ENCODE measurements at regions not wholly inside any gene's neighbourhood (a gene's known extent, or its start where the extent isn't known, plus 50 kb on each side); places are given as distances from the start of the nearest gene placed in this dataset.
"Not testable (repeated sequence)": the region's sequence is repeated elsewhere in the genome, so short reads cannot be mapped to it uniquely, and the experiment has no call there.

DNA sequence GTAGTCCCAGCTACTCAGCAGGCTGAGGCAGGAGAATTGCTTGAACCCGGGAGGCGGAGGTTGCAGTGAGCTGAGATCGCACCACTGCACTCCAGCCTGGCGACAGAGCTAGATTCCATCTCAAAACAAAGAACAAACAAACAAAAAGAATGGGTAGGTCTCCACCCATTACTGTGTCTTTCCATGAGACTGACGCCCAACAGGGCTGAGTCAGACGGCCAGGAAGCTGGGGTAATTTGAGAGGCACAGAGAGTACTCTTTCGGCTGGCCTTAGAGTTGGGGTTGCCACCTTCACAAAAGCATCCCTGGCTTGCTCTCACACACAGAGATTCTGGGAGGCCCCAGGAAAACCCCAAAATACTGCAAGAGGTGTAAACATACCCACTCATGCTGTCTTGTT lies 72.0 kb upstream of the DHRSX start:
- DNase-seq (ENCODE audit: low read depth) = no peak

DNA sequence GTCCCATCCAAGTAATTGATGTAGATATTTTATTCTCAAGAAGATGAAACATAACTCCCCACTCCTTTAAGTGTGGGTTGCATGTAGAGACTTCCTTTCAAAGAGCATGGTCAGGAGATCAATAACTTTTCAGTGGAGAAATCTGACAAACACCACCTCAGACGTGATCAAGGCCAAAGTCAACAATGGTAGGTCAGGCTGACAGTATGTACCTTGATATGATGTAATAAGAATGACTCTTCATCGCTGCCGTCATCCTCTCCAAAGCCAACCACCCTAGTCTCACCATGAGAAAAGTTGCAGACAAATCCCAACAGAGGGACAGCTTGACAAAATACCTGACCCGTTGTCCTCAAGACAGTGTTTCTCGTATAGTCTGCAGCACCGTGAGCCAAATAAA lies 67.3 kb upstream of the DHRSX start:
- no peak for DNase-seq (ENCODE audit: low read depth)

DNA sequence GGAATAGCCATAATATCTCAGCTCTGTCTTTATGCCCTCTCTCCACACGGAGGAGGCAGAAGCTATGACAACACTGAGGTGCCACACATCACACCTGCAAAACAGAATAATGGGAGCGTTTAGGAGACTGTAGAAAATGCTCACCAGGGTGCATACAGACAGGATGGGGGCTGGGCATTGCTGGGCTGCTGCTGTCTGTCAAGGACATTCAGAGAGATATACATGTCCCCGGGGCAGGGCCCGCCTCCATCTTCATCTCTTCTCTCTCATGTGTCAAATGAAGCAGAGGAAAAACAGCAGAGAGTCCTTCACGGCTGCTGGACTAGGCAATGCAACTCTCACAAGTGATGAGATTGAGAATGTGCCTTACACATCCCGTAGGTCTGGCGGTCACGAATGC lies 65.3 kb upstream of the DHRSX start:
- DNase-seq (ENCODE audit: low read depth) = no peak

DNA sequence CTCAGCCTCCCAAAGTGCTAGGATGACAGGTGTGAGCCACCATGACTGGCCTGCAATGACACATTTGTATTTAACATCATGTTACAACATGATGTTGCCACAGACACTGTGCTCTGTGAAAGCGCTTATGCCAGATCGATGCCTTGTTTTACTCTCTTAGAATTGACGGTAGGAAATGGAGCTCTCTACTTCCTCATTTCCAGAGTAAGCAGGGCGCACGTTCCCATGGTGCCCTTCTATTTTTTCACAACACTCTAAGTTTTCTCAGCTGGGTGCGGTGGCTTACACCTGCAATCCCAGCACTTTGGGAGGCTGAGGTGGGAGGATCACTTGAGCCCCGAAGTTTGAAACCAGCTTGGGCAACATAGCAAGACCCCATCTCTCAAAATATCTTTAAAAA lies 60.7 kb upstream of the DHRSX start:
- DNase-seq (ENCODE audit: low read depth) = no peak

DNA sequence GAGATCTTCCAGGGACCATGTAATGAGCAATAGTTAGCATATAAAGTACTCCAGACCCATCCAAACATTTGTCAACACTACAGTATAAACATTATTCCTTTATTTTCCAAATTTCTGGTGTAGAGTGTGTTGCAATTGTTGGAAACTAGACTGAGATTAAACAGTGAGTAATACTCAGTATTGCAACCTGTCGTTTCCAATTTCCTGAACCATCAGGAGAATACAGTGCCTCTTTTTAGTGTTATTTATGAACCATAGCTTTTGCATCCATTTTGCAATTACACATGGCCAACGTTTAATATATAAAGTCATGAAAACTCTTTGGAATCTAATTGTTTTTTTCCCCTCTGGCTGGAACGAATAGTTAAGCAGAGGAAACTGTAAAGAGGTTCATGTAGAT lies 58.3 kb upstream of the DHRSX start:
- no peak for DNase-seq (ENCODE audit: low read depth)

DNA sequence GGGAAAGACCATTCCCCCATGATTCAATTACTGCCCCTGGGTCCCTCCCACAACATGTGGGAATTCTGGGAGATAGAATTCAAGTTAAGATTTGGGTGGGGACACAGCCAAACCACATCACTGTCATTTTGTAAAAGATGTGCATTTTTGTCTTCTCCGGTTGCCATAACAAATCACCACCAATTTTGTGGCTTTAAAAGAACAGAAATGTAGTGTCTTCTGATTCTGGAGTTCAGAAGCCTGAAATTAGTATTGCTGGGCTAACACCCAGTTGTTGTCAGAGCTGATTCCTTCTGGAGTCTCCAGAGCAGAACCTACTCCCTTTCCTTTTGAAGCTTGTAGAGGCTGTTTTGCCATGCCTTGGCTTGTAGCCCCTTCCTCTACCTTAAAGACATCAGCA lies 54.1 kb upstream of the DHRSX start:
- no peak for DNase-seq (ENCODE audit: low read depth)

DNA sequence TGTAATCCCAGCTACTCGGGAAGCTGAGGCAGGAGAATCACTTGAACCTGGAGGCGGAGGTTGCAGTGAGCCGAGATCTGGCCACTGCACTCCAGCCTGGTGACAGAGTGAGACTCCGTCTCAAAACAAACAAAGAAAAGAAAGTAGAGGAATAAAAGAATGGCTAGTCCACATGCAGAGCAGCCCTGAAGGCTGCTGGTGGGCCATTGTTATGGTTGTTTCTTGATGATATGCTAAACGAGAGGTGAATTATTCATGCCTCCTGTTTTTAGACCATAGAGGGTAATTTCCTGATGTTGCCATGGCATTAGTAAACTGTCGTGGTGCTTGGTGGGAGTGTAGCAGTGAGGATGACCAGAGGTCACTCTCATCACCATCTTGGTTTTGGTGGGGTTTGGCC lies 53.3 kb upstream of the DHRSX start:
- DNase-seq (ENCODE audit: low read depth) = not testable (repeated sequence)

DNA sequence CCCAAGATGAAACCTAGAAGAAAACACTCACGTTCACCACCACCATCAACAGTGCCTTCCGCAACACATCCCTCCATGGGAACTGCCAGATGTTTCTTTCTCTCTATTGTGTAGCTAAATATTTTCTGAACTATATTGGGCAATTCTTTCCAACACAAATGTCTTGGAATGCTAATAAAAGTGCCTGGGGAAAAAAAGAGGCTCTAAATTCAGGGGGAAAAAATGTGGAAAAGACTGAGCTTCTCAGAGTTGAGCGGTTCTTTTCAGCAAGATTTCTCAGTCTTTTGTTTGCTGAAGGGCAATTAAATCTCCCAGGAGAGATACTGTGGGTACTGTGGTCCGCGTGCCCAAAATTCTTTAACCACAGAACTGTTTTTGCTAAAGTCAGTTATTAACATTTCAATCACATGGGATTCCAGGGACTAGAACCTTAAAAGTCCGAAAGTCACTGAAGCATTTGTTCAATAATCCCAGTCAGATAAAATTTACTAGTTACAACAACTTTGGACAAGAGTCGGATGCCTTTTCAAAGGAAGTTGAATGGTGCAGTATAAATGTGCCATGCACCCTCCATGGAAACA lies 51.9 kb upstream of the DHRSX start:
- no peak for DNase-seq (ENCODE audit: low read depth)

DNA sequence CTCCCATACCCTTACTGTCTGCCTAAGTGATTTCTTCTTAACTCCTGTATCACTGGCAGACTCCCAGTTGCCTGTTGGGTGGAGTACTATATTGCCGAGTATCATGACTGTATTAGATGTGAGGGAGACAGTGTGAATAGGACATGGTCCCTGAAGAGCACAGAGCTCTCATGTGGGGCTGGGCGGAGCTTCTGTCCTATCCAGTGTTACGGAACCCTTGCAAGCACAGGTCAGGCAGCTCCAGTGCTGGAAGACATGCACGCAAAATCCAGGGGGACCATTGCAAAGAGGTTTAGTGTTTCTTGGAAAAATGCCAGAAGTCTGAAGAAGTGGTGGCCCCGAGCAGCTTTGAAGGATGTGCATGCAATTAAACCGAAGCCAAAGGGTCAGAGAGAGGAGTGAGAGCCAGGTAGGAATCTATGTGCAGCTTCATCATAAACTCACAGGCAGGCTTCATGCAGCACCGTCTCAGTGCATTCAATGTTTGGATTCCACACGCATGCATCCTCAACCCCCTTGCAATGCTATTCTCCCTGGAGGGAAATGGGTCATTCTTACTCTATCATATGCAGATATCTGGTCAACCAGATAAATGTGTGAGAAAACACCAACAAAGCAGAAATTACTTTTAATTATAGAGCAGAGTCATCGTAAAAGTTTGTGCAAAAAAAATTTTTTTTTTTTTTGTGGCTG lies 49.7 kb upstream of the DHRSX start:
- no peak for DNase-seq (ENCODE audit: low read depth)
